ENCODE measurements at regions not wholly inside any gene's neighbourhood (a gene's known extent, or its start where the extent isn't known, plus 50 kb on each side); places are given as distances from the start of the nearest gene placed in this dataset.

DNA sequence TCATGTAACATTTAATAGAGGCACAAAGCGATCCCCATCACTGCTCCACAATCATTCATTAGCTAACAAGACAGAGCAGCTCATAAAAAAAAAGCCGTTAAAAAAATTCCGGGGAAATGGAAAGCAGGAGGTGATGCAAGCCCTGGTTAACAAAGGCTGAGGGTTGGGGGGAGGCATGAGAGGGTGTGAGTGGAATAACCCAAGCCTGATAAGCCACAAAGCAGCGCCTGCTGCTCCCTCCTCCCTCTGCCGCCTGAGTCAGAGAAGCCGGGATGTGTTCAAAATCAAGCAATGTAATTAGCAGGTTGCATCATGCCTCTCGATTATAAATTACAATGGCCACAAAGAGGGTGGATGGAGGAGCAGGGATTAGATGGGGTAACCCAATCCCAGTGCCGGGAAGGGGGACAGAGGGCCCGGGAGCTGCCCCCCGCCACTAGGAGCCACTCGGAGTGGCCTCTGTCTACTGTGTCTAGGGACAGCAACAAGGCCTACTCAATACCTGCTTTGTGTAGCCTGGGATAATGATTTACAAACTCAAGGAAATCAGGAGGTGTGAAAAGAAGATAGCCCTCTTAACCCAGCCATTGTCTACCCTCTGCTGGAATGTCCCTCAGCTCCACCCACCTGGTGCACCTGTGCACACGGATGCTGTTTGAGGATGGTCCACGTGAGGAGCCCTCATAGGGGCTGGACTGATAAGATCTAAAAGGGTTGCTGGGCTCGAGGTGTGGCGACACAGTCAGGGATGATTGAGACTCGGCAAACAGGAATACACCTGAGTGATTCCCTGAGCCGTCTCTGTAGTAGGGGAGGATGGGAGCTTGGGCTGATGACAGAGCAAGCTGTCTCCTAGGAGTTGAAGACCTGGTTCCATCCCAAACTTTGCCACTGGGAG, 156.9 kb downstream of the VEGFA start (continued):
- TF ChIP-seq, protein P1, sequence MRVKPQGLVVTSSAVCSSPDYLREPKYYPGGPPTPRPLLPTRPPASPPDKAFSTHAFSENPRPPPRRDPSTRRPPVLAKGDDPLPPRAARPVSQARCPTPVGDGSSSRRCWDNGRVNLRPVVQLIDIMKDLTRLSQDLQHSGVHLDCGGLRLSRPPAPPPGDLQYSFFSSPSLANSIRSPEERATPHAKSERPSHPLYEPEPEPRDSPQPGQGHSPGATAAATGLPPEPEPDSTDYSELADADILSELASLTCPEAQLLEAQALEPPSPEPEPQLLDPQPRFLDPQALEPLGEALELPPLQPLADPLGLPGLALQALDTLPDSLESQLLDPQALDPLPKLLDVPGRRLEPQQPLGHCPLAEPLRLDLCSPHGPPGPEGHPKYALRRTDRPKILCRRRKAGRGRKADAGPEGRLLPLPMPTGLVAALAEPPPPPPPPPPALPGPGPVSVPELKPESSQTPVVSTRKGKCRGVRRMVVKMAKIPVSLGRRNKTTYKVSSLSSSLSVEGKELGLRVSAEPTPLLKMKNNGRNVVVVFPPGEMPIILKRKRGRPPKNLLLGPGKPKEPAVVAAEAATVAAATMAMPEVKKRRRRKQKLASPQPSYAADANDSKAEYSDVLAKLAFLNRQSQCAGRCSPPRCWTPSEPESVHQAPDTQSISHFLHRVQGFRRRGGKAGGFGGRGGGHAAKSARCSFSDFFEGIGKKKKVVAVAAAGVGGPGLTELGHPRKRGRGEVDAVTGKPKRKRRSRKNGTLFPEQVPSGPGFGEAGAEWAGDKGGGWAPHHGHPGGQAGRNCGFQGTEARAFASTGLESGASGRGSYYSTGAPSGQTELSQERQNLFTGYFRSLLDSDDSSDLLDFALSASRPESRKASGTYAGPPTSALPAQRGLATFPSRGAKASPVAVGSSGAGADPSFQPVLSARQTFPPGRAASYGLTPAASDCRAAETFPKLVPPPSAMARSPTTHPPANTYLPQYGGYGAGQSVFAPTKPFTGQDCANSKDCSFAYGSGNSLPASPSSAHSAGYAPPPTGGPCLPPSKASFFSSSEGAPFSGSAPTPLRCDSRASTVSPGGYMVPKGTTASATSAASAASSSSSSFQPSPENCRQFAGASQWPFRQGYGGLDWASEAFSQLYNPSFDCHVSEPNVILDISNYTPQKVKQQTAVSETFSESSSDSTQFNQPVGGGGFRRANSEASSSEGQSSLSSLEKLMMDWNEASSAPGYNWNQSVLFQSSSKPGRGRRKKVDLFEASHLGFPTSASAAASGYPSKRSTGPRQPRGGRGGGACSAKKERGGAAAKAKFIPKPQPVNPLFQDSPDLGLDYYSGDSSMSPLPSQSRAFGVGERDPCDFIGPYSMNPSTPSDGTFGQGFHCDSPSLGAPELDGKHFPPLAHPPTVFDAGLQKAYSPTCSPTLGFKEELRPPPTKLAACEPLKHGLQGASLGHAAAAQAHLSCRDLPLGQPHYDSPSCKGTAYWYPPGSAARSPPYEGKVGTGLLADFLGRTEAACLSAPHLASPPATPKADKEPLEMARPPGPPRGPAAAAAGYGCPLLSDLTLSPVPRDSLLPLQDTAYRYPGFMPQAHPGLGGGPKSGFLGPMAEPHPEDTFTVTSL (CRISPR knock-in tag; IDR thresholded peaks at IDR 0.05; ENCODE audit: borderline replicate concordance), result no peak
- TF ChIP-seq SOX6 (IDR thresholded peaks at IDR 0.05), result no peak
- TF ChIP-seq SOX6 (CRISPR knock-in tag; IDR thresholded peaks at IDR 0.05), result peak; percentile 100
- peak; percentile 100 for TF ChIP-seq SOX13 (IDR thresholded peaks at IDR 0.05)
- TF ChIP-seq SOX13 (CRISPR knock-in tag; conservative IDR thresholded peaks at IDR 0.05 in 1 of 2, IDR thresholded peaks at IDR 0.05 in 1 of 2), result peak in 1 of 2 experiments; percentile 100; a peak in 2 of 4 replicates
- peak; percentile 86 for TF ChIP-seq KDM2A (CRISPR knock-in tag; IDR thresholded peaks at IDR 0.05; ENCODE audit: borderline replicate concordance, low read depth)
- TF ChIP-seq, protein P2, sequence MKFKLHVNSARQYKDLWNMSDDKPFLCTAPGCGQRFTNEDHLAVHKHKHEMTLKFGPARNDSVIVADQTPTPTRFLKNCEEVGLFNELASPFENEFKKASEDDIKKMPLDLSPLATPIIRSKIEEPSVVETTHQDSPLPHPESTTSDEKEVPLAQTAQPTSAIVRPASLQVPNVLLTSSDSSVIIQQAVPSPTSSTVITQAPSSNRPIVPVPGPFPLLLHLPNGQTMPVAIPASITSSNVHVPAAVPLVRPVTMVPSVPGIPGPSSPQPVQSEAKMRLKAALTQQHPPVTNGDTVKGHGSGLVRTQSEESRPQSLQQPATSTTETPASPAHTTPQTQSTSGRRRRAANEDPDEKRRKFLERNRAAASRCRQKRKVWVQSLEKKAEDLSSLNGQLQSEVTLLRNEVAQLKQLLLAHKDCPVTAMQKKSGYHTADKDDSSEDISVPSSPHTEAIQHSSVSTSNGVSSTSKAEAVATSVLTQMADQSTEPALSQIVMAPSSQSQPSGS (CRISPR knock-in tag; IDR thresholded peaks at IDR 0.05), result no peak; the same call in 1 of the 2 replicates
- TF ChIP-seq JUNB (CRISPR knock-in tag; IDR thresholded peaks at IDR 0.05; ENCODE audit: borderline replicate concordance), result no peak
- TF ChIP-seq PAWR (CRISPR knock-in tag; IDR thresholded peaks at IDR 0.05; ENCODE audit: borderline replicate concordance), result no peak
- TF ChIP-seq, protein P3, sequence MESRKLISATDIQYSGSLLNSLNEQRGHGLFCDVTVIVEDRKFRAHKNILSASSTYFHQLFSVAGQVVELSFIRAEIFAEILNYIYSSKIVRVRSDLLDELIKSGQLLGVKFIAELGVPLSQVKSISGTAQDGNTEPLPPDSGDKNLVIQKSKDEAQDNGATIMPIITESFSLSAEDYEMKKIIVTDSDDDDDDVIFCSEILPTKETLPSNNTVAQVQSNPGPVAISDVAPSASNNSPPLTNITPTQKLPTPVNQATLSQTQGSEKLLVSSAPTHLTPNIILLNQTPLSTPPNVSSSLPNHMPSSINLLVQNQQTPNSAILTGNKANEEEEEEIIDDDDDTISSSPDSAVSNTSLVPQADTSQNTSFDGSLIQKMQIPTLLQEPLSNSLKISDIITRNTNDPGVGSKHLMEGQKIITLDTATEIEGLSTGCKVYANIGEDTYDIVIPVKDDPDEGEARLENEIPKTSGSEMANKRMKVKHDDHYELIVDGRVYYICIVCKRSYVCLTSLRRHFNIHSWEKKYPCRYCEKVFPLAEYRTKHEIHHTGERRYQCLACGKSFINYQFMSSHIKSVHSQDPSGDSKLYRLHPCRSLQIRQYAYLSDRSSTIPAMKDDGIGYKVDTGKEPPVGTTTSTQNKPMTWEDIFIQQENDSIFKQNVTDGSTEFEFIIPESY (CRISPR knock-in tag; IDR thresholded peaks at IDR 0.05), result peak; percentile 46; the same call in 1 of the 2 replicates
- TF ChIP-seq ZNF674 (CRISPR knock-in tag; IDR thresholded peaks at IDR 0.05; ENCODE audit: low read depth), result no peak
- 0 out of 2 replicates have a peak, but pooled peaks have one; percentile 68 for TF ChIP-seq SRY (CRISPR knock-in tag; IDR thresholded peaks at IDR 0.05)
- TF ChIP-seq ZNF296 (CRISPR knock-in tag; conservative IDR thresholded peaks at IDR 0.05), result peak; percentile 87; the same call in 1 of the 2 replicates
- peak; percentile 21 for TF ChIP-seq CBX1 (IDR thresholded peaks at IDR 0.05; ENCODE audit: low read depth)
- TF ChIP-seq ZNF850 (CRISPR knock-in tag; conservative IDR thresholded peaks at IDR 0.05), result no peak
- TF ChIP-seq ZNF558 (CRISPR knock-in tag; IDR thresholded peaks at IDR 0.05; ENCODE audit: borderline replicate concordance), result peak; percentile 86; the same call in 1 of the 2 replicates
- TF ChIP-seq ZNF703 (CRISPR knock-in tag; IDR thresholded peaks at IDR 0.05; ENCODE audit: borderline replicate concordance), result peak; percentile 72; the same call in 1 of the 2 replicates
- no peak for TF ChIP-seq ZNF556 (CRISPR knock-in tag; IDR thresholded peaks at IDR 0.05; ENCODE audit: borderline replicate concordance)
- TF ChIP-seq TEAD2 (CRISPR knock-in tag; IDR thresholded peaks at IDR 0.05), result no peak
- TF ChIP-seq ZNF329 (CRISPR knock-in tag; IDR thresholded peaks at IDR 0.05; ENCODE audit: low read depth), result no peak
